Ovary (tissue), 7 donors: ENCODE measurements at regions not wholly inside any gene's neighbourhood (a gene's known extent, or its start where the extent isn't known, plus 50 kb on each side); places are given as distances from the start of the nearest gene placed in this dataset.

Experiments used
- DNase-seq, 5 donors: peaks; one replicate each; pipeline ENCODE4 v3.0.0-alpha.2; 2019 to 2020
- H3K27ac ChIP-seq, 2 donors: fragments of 200-600 bp; one replicate each; pipeline versions ENCODE4 v1.5.1 to v1.8.0; 2019 to 2022
- H3K27me3 ChIP-seq: fragments of 200-600 bp; one replicate; pipeline ENCODE4 v1.8.0; 2022
- H3K36me3 ChIP-seq: fragments of 200-600 bp; sonication (generic); one replicate; pipeline ENCODE4 v1.5.1; 2019
- H3K4me1 ChIP-seq: one replicate; pipeline ENCODE4 v1.8.1; 2013; ENCODE audit warnings: mild to moderate bottlenecking, moderate library complexity; ENCODE audit not compliant: insufficient read depth
- H3K4me3 ChIP-seq: fragments of 200-600 bp; sonication (generic); one replicate; pipeline ENCODE4 v1.5.1; 2017
- H3K9me3 ChIP-seq, 2 donors: fragments of 200-600 bp in 1 of 2; sonication (generic) in 1 of 2; one replicate each; pipeline versions ENCODE4 v1.5.1 to v1.8.1; 2013 to 2019; ENCODE audit warnings: mild to moderate bottlenecking in 1 of 2, moderate library complexity in 1 of 2
- CTCF ChIP-seq, 3 donors: fragments of 450-650 bp in 2 of 3; fragments of 200-600 bp in 1 of 3; IDR thresholded peaks; one replicate each; pipeline versions ENCODE4 v1.5.1 to v1.8.0; 2016 to 2022; ENCODE audit warnings: antibody characterized with exemption in 3 of 3, mild to moderate bottlenecking in 1 of 3
- EP300 ChIP-seq: sonication (generic); formaldehyde crosslinking; IDR thresholded peaks from one replicate; pipeline ENCODE4 v1.6.1; 2017; ENCODE audit warnings: antibody characterized with exemption
- POLR2A ChIP-seq: fragments of 450-650 bp; IDR thresholded peaks from one replicate; pipeline ENCODE4 v1.6.1; 2017; ENCODE audit warnings: antibody characterized with exemption, mild to moderate bottlenecking, moderate library complexity
- WGBS, 3 donors: extraction: QIAGEN DNeasy Blood & Tissue Kit in 1 of 3; methylation state at CpG; one replicate each; pipeline versions ENCODE4 v1.1.5 to v1.1.7; 2013 to 2017; 5-methylcytosine and 5-hydroxymethylcytosine counted together
- intact Hi-C, 4 donors: fragments of 100-400 bp; cut with DNase I; formaldehyde crosslinking; loops; one replicate each; pipeline versions ENCODE4 v1.11.0 to v1.15.1; 2022 to 2023
- donor health status: DM: no; HTN: no; CAD: no; lungs with moderate emphysema.
- donor health status: DM: no; HTN: no; CAD: no.
- donor health status: Bipolar disorder and iron deficiency.
- donor health status: DM: no; HTN: no; CAD: no.
- donor health status: DM: yes; HTN: yes; CAD: no.

DNA sequence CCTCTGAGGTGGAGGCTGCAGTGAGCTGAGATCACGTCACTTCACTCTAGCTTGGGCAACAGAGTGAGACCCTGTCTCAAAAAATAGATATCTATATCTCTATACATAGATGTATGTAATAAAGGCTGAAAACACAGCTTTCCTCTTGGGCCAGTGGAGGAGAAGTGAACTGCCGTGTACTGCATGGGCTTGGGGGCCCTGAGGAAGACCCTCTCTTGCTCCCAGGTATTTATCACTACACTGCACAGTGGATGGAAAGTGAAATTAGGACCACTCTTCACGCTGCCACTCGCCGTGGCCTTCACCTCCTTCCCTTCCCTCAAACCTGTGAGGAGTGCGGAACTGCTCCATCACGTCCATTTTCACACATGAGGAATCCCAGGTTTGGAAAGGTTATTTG is 68.8 kb upstream of the SIAH1 start:
- no peak for DNase-seq

DNA sequence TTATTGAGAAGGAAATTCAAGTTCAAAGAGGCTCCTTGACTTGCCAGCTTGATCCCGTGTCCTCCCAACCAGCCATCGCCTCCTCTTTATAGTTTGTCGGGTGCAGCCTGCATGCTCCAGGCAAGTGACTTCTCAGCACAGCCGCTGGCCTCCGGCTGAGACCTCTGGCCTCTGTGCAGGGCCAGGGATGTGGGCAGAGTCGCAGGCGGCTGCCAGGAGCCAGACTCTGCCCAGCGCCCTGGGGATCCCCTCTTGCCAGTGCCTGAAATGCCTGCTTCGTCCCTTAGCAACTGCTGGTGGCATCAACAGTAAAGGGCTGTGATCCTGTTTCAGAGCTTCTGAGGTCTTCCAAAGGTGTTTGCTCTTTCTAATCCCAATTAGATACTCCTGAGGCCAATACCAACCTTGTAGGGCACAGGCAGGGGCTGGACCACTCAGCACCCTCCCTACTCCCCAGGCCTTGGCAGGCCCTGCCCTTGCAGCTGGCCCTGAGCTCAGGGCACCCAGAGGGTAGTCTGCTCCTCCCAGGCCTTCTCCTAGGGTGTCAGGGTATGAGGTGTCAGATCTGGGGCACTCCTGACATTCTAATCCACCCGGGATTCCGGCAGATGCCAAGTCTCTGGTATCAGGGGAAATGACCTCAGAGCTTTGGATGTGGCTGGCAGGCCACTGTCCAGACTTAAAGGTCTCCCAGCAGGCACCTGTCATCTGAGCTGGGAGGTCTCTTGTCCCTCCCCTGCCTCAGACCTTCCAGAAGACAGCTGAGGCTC is 68.0 kb upstream of the SIAH1 start:
- TF ChIP-seq CTCF (IDR thresholded peaks at IDR 0.05) (no peak), POLR2A (no peak), EP300 (no peak)
- no peak for DNase-seq
- WGBS, 3 donors: 80 to 82% (median 81%) methylated on average over 11 of the region's 11 CpGs
- Histone ChIP-seq H3K36me3 (no peaks in the 10 kb centered on the region), H3K27ac (no peak overlapping the region), H3K27me3 (no peaks in the 10 kb centered on the region), H3K9me3 (no peaks in the 10 kb centered on the region), H3K4me1 (no peaks in the 10 kb centered on the region), H3K4me3 (no peak overlapping the region)
- intact Hi-C loops: no loop called here

More for the DNA sequence above, 68.8 kb upstream of the SIAH1 start:
- H3K27ac ChIP-seq: no peak overlapping the region
- H3K9me3 ChIP-seq: no peaks in the 10 kb centered on the region
- no peaks in the 10 kb centered on the region for H3K36me3 ChIP-seq
- TF ChIP-seq CTCF (IDR thresholded peaks at IDR 0.05) (no peak), EP300 (no peak), POLR2A (no peak)
- H3K4me3 ChIP-seq: no peak overlapping the region
- H3K27me3 ChIP-seq: no peaks in the 10 kb centered on the region
- H3K4me1 ChIP-seq: no peaks in the 10 kb centered on the region
- intact Hi-C loops: no loop called here
- 92 to 95% (median 95%) methylated on average over 7 of the region's 7 CpGs for WGBS, 3 donors

GRCh38 chr16:48451323-48451722 is 66.1 kb upstream of the SIAH1 start:
- no peak overlapping the region for H3K4me3 ChIP-seq
- H3K27me3 ChIP-seq: no peaks in the 10 kb centered on the region
- intact Hi-C loops: no loop called here
- no peak for DNase-seq
- 93 to 97% (median 95%) methylated on average over 8 of the region's 8 CpGs for WGBS, 3 donors
- no peak for TF ChIP-seq POLR2A
- TF ChIP-seq CTCF (IDR thresholded peaks at IDR 0.05): no peak
- no peak for TF ChIP-seq EP300
- H3K27ac ChIP-seq: no peak overlapping the region
- no peaks in the 10 kb centered on the region for H3K4me1 ChIP-seq
- no peaks in the 10 kb centered on the region for H3K9me3 ChIP-seq
- H3K36me3 ChIP-seq: no peaks in the 10 kb centered on the region

DNA sequence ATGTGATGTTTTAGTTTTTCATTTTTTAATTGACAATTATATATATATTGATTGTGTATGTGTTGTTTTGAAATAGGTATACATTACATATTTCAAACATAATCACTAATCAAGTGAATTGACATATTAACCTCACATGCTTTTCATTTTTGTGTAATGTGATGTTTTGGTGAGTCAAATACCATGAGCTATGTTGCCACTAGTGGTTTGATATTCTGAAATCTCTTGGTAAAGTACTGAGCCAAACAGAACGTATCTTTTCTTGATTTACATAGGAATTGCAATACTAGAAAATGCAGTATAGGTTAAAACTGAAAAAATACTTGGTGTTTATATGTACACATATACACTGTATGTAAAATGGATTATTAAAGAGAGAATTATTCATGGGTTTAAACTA is 65.2 kb upstream of the SIAH1 start:
- 11 to 41% (median 25%) methylated on average over 1 of the region's 1 CpG for WGBS, 3 donors
- H3K27ac ChIP-seq: no peak overlapping the region
- intact Hi-C loops: no loop called here
- no peak for TF ChIP-seq POLR2A
- TF ChIP-seq CTCF (IDR thresholded peaks at IDR 0.05): no peak
- no peak for TF ChIP-seq EP300
- DNase-seq: no peak
- H3K4me1 ChIP-seq: no peaks in the 10 kb centered on the region
- H3K9me3 ChIP-seq: no peaks in the 10 kb centered on the region
- H3K27me3 ChIP-seq: no peaks in the 10 kb centered on the region
- H3K4me3 ChIP-seq: no peak overlapping the region
- no peaks in the 10 kb centered on the region for H3K36me3 ChIP-seq
